T-helper 9 cell (primary cell): ENCODE measurements at regions not wholly inside any gene's neighbourhood (a gene's known extent, or its start where the extent isn't known, plus 50 kb on each side); places are given as distances from the start of the nearest gene placed in this dataset.
A peak's percentile ranks its signal among the peaks of the same experiment; 100 is the strongest.
"Not testable (repeated sequence)": the region's sequence is repeated elsewhere in the genome, so short reads cannot be mapped to it uniquely, and the experiment has no call there.

Experiments
- DNase-seq: peaks from one replicate; pipeline ENCODE4 v3.0.0-alpha.2; 2020

GRCh38 chr3:109678600-109678999 lies 341.3 kb upstream of the DPPA4 start:
- no peak for DNase-seq

GRCh38 chr3:109679664-109680063 lies 342.3 kb upstream of the DPPA4 start:
- no peak for DNase-seq

- DNase-seq: no peak
Observed at GRCh38 chr3:109683746-109684145, 346.4 kb upstream of the DPPA4 start.

GRCh38 chr3:109685084-109686079 lies 348.0 kb upstream of the DPPA4 start:
- no peak for DNase-seq

- DNase-seq: no peak
Observed at GRCh38 chr3:109687626-109688025, 350.3 kb upstream of the DPPA4 start.

GRCh38 chr3:109696932-109697331 lies 359.6 kb upstream of the DPPA4 start:
- no peak for DNase-seq

- DNase-seq: no peak
Observed at GRCh38 chr3:109702252-109702651, 364.9 kb upstream of the DPPA4 start.

GRCh38 chr3:109702976-109703375 lies 365.6 kb upstream of the DPPA4 start:
- no peak for DNase-seq

GRCh38 chr3:109705133-109705532 lies 367.8 kb upstream of the DPPA4 start:
- DNase-seq: not testable (repeated sequence)

GRCh38 chr3:109707617-109708016 lies 370.3 kb upstream of the DPPA4 start:
- no peak for DNase-seq

GRCh38 chr3:109713288-109713687 lies 375.9 kb upstream of the DPPA4 start:
- DNase-seq: no peak

GRCh38 chr3:109715707-109716106 lies 378.4 kb upstream of the DPPA4 start:
- DNase-seq: no peak

- no peak for DNase-seq
Observed at GRCh38 chr3:109718850-109719249, 381.5 kb upstream of the DPPA4 start.

- no peak for DNase-seq
Observed at GRCh38 chr3:109728861-109729494, 391.6 kb upstream of the DPPA4 start.

GRCh38 chr3:109731639-109732473 lies 394.5 kb upstream of the DPPA4 start:
- DNase-seq: peak; percentile 44

- no peak for DNase-seq
Observed at GRCh38 chr3:109743981-109744380, 406.6 kb upstream of the DPPA4 start.

- DNase-seq: no peak
Observed at GRCh38 chr3:109772520-109772919, 435.2 kb upstream of the DPPA4 start.

- DNase-seq: no peak
Observed at GRCh38 chr3:109774108-109774507, 436.8 kb upstream of the DPPA4 start.

GRCh38 chr3:109784285-109784684 lies 446.9 kb upstream of the DPPA4 start:
- no peak for DNase-seq

GRCh38 chr3:109784852-109785631 lies 447.7 kb upstream of the DPPA4 start:
- no peak for DNase-seq

GRCh38 chr3:109803274-109803673 lies 465.9 kb upstream of the DPPA4 start:
- no peak for DNase-seq

GRCh38 chr3:109804697-109805096 lies 467.4 kb upstream of the DPPA4 start:
- DNase-seq: no peak
